Femur (tissue), 1 donor: ENCODE measurements at regions not wholly inside any gene's neighbourhood (a gene's known extent, or its start where the extent isn't known, plus 50 kb on each side); places are given as distances from the start of the nearest gene placed in this dataset.
"Not testable (repeated sequence)": the region's sequence is repeated elsewhere in the genome, so short reads cannot be mapped to it uniquely, and the experiment has no call there.

Experiments used
- DNase-seq: peaks from one replicate; pipeline ENCODE4 v3.0.0-alpha.2; 2017

DNA sequence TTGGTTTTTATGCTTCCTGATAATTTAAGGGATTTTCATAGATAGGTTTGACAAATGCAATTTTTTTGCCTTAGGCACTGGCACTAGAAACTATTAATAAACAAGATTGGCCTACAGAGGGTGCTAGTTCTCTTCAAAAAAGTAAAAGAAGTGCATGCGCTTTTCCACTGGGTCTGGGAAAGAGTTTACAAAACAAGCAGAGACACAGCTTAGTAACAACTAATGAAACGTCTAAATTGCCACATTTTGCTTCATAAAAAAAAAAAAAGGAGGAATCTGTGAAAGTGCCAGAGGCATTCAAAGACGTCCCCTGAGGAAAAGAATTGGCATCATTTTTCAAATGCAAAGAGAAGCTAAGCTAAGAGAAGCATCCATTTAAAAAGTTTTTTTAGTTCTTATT, 58.3 kb upstream of the EEA1 start:
- no peak for DNase-seq

DNA sequence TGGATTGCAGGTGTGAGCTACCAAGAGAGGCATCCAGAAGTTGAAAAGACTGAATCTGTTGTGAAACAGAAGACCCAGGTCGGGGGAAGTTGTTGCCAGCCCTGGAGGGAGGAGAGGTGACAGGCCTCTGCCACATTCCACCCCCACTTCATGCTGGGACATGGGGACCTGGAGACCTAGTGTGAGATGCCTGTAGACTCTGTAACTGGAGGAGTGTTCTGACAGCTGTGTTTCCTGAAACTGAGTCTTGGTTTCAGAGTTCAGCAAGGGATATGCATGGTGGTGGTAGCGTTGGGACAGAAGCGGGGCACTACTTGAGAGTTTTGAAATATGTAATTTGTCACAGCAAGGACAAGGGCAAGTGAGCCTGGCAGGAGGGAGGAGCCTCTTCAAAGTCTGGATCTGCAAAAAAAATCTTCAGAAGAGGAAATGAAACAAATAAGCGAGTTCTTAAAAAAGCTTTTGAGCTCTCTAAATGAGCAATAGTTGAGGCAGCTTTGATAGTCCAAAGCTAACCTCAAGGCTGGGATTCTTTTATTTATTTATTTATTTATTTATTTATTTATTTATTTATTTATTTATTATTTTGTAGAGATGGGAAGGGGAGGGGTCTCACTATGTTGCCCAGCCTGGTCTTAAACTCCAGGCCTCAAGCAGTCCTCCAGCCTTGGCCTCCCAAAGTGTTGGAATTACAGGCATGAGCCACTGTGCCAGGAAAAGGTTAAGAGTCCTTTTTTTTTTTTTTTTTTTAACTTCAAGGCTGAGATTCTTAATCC, 58.9 kb upstream of the EEA1 start:
- no peak for DNase-seq

DNA sequence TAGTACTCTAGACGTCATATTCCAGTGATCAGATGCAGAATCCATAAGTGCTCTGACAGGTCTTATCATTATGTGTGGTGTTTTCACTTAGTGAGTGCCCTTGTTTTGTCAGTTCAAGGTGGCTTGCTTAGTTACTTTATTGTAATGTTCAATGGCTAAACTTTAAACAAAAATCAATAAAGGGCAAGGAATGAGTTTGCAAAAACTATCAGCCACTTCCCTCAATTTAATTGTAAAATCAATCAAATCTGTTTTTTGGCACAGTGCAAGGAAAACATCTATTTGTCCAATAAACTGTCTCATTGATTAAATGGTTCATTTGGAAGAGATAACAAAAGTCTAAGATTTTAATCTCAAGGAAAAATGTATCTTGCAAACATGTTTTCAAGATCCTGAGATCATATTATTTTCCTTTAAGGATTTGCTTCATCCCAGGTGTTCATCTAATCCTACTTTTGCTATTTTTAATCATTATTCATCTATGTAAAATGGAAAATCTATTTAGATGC, 59.6 kb upstream of the EEA1 start:
- no peak for DNase-seq

DNA sequence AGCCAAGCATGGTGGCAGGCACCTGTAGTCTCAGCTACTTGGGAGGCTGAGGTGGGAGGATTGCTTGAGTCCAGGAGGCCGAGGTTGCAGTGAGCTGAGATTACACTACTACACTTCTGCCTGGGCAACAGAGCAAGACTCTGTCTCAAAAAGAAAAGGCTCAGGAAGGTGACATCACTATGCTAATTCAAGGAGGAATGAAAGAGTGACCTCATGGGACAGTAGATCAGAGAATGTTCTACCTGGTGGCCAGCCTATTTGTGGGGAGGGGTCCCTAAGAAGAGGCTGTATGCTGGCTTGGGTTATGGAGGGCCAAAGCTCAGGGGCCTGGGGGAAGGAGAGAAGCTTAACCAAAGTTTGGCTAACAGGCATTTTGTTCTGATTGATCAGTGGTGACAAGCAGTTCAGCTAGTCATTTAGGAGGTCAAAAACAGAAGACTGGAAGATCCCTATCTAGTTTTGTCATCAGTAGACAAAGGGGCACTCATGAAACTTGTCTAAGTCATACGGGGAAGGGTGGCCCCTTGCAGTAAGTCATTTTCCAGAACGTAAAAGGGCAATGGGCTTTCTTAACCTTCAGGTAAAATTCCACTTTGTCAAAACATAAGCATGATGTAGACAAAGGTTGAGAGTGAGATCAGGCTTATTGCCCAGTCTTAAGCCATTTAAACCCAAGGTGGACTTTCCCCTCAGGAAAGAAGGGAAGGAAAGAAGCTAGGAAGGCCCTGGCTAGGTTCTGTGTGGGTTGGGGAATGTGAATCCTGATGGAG, 60.8 kb upstream of the EEA1 start:
- DNase-seq = no peak

DNA sequence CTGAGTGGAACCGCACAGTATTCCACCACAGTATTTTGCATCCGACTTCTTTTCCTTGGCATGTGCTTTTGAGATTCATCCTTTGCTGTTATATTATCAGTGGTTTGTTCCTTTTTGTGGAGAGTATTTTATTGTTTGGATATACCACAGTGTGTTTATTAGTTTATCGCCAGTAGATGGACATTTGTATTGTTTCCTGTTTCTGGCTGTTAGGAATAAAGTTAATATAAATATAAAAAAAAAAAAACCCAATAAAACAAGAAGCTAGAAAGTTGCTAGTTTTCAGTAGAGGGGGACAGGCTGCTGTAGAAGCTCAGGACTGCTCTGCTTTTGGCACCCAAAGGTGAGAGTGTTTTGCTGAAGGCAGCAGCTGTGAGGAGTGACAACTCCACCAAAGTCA, 62.0 kb upstream of the EEA1 start:
- no peak for DNase-seq

DNA sequence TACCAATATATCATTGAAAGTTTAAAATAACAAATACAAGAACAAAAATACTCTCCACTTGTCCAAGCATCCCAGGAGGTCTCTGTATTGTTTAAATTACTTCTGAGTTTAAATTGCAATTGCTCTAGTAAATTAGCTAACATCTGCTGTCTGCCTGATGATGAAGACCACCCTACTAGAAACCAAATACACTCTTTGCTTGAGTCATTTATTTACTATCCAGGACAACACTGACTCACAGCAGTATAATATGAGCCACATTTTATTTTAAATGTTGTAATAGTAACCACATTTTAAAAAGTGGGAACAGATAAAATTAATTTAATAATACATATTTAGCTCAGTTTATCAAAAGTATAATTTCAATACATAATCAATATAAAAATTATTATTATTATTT, 62.9 kb upstream of the EEA1 start:
- DNase-seq = no peak

DNA sequence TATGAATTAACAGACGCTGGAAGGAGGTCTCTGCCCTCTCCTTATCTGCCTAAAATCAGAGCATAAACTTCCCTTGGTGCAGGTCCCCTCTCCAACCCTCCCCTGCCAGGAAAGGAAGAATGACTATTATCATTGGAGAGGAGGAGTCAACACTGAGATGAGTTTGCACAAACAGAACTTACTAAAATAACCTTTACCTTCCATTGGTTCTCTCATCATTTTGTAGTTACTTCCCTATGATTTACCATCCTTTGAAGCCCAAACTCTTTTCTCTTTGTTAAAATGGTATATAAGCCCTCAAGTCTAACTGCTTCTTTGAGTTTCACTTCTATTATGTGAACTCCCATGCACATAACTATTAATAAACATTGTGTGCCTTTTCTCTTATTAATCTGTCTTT, 64.2 kb upstream of the EEA1 start:
- DNase-seq = no peak

DNA sequence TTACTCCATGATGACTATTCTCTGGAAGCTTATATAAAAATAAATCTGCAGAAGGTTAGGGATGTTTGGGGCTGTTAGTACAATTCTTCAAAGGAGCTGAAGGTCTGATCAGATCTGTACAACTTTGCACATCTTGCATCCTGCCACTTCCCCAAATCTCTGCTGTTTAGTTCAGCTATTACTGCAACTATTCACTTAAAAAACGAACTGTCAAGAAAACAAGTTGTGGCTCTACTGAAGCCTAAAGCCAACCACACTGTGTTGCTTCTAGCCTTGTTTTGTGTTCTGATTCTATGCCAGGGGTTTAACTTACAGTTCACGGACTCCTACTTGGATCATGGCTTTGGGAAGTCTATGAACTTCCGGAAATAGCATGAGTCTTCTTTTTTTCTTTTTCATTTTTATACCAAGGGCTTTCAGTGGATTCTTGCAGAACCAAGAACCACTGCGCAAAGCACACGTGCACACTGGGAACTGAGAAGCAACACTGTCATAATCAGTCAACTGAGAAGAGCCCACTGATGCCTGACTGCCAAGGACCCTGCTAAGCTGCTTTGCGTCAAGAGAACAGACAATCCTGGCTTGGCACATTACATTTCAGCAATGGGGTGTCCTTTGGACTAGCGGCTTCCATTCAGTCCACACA, 66.3 kb upstream of the EEA1 start:
- DNase-seq = no peak

DNA sequence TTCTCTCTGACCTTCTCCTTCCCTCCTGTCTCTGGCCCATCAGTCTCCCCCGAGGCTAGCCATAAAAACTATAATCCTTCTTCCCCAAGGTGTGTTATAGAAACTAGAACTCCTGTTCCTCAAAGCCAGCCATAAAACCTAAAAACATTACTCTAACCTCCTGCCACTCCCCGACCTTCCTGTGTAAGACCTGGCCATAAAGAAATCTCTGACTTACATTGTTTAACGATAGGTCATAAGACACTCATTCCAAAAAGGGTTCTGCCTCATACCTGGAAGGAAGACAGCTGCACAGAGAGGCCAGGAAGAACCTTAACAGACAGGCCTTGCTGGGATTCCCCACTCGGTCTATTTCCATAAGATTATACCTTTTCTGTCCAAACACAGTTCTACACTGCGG, 70.9 kb upstream of the EEA1 start:
- DNase-seq = no peak

DNA sequence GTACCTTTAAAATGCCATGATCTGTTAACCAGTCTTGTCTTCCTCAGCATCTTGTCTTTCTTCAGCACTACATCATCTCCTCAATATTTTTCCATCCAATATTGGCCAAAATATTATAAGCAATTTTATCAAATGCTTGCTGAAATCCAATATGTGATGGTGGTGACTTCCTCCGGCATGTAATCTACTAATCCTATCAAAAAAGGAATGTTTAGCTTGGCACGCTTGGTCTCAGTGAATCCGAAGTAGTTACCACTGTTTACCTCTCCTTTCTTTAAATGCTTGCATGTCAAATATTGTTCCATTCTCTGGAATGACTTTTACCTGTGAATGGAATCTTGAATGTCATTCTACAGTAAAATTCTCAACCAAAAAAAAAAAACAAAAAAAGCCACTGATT, 72.3 kb upstream of the EEA1 start:
- DNase-seq = no peak

DNA sequence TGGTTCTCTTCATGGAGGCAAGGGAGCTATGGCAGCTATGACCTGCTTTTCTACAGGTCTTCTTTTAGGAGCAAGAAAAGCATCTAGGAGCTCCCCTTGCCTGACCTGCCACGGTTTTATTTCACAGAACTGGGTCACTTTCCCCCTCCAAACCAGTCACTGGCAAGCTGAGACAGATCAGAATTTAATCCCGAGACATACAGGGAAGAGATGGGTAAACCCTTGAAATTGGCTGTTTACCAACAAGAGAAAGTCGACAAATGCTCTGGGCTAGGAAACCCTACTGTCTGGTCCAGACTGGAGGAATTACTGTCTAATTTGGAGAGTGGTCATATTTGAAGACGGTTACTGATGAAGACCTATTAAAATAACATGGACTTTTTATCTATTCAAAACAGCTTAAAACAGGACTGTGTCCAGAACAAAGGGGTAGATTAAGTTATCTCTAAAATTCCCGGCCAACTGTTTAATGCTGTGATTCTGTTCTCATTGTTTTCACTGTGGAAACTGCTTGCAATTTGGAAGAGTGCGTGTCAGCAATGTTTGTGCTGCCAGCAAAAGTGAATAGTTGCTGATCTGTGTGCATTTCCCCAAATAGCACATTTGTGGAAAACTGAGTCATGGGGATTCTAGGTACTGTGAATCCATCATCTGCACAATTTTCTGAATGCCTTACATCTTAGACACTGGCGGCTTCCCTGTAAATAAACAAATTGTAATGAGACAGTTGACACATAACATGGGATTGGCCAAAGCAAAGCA, 73.4 kb upstream of the EEA1 start:
- peak; percentile 40 for DNase-seq

DNA sequence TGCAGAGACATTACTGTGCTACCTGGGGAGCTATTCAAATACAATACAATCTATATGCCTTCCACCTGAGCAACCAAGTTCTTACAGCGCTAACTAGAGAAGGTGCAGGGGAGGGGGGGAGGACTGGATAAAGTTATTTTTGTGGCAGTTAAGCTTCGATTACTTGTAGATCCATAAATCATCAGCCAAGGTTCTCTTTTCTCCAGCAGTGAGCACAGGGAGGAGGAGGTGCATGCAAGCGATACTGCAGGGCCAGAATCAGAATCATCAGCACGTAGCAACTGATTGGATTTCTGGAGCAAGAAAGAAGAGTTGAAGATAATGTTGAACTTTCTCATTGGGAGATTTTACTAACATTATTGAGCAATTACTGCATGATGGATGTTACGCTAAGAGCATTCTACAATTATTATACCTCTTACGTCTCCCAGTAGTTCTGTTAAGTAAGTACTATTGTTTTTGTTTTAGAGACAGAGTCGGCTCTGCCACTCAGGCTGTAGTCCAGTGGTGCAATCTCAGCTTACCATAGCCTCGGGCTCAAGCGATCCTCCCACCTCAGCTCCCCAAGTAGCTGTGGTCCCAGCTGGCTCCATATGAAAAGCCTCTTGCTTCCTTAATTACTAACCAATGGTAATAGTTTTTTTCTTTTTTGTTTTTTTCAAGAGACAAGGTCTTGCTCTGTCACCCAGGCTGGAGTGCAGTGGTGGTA, 74.6 kb upstream of the EEA1 start:
- no peak for DNase-seq

DNA sequence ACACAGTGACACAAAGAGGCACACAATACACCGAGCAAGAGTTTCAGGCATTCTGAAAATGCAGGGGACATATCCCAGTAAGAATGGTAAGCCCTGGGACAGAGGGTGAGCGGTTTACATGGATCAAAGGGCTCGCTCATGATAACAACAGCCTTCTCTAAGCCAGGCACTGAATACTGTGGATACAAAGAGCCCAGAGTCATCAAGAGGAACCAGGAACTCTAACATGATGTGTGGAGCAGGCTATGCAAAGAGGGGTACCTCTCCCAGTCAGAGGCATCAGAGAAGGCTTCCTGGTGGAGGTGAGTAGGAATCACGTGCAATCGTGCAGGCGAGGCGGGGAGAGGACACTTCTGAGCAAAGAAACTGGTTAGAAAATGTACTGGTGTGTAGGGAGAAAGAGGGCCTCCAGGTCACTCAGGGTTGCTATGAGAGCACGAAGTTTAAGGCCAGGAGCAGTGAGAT, 76.9 kb upstream of the EEA1 start:
- DNase-seq = no peak

DNA sequence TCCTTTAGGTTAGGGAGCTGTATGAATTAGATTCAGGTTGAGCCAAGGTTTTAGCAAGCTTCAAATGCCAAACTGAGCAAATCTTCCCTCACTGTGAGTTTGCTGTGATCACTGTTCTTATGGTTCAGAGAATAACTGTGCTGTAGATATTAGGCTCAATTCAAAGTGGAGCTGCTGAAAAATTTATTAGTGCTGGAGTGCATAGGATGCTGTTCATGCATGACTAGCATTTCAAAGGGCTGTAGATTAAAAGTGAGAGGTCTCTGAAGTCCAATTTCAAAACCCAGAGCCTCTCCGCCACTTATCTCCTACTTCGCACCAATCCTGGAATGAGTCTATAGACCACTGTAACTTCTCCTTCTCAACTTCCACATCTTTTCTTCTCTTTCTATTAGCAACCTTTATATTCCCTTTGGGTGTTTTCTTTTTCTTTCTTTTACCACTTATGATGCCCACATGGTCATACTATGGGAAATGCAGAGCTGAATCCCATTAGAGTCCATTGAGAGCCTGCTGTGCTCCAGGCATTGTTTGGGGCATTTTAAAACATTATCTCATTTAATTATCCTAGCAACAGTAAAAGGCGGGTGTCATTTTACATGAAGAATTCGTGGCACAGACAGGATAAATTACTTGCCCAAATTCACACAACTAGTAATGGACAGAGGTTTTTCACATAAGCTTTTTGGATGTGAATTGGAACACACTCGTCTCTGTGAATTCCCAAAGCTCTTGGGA, 77.5 kb upstream of the EEA1 start:
- no peak for DNase-seq

DNA sequence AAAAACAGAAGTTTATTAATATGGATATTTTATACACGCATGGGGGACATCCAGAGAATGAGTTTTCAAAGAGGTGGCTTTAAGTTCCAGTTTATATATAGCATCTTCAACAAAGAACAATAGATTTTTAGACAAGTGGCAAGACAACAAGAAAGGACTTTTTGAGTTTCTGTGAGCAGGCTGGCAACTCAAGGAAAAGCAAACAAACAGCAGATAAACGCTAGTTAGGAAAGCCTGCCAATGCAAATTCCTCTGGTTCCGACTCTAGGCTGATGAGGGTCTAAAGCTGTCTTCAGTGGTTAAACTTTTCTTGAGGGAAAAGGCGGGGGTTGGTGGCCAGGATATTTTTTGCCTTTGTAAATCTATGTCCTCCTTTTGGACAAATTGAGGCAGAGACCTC, 78.4 kb upstream of the EEA1 start:
- no peak for DNase-seq

DNA sequence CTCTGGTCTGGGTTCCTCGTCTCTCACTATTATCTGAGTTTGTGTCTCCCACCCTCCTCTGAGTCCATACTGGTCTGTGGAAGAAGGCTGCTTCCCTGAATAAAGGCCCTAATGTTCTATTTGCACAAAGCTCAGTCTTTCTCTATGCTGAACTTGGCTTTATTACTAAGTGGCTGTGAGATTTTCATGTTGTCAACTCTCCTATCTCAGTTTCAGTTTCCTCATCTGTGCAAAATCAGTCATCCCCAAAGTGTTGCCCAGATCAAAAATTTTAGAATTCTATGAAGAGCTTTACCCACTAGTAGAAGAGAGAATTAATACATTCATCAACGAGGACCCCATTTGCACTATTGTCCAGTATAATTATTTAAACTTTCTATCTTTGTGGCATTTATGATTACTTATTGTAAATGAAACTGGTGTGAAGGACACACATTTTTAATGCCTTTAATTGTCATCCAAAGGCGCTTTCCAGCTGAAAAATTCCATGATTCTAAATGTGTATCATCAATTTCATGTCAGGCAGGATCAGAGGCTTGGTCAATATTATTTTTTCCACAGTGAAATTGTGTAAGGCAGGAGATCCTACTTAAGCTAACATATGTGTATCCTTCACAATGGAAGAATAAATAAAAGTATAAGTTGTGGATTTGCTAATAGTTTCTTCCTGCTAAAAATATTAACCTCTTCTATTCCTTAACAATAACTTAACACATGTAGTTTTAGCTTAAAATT, 79.1 kb upstream of the EEA1 start:
- no peak for DNase-seq

DNA sequence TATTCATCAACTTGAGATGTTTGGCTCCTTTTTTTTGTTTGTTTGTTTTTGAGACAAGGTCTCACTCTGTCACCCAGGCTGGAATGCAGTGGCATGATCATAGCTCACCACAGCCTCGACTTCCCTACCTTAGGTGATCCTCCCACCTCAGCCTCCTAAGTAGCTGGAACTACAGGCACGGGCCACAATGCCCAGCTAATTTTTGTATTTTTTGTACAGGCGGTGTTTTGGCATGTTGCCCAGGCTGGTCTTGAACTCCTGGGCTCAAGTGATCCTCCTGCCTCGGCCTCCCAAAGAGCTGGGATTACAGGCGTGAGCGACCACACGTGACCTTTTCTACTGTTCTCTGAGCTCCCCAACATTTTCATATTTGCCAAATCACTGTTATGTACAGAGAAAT, 79.8 kb upstream of the EEA1 start:
- DNase-seq = not testable (repeated sequence)

DNA sequence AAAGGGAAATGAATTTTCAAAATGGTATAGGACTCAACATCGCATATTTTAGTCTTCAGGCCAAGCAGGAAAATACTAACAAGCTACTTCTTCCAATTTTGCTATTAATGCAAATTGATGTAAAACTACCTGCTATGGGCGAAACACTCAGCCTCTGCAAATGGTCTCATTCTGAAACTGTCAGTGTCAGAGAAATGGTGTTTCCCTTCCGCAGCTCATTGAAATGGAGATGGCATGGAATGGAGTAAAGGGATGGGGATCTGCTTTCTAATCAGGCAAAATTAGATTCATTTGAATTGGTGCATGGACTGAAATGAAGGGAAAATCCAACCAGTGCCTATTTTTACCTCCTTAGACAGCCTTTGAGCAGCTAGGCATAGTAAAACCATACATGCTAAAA, 80.4 kb upstream of the EEA1 start:
- DNase-seq = no peak

DNA sequence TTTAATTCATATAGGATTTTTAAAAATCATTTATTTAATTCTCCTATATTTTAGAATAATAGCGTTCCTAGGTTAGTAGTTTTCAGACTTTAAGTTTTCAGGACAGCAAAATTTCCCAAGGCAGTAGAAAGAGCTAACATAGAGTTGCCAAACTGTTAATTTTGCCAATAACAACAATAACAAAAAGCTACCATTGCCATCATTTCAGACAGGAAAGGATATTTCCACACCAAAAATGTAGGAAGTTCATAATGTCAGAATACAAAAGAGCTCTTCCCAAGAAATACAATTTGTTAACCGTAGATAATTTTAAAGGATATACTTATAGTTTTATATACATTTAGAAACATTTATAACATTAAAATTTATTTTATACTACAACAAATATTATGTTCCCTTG, 81.4 kb upstream of the EEA1 start:
- DNase-seq = no peak

DNA sequence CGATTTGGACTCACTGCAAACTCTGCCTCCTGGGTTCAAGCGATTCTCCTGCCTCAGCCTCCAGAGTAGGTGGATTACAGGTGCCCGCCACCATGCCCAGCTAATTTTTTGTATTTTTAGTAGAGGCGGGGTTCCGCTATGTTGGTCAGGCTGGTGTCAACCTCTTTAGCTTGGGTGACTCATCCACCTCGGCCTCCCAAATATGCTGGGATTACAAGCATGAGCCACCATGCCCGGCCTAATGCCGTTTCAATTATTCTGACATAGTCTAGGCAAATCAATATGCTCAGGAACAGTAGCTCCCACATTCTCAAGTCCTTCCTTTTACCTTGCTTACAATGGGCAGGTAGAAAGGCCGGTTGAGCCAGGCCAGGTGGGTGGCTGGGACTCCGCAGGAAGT, 82.0 kb upstream of the EEA1 start:
- no peak for DNase-seq
